ENCODE measurements at regions not wholly inside any gene's neighbourhood (a gene's known extent, or its start where the extent isn't known, plus 50 kb on each side); places are given as distances from the start of the nearest gene placed in this dataset.
A peak's percentile ranks its signal among the peaks of the same experiment; 100 is the strongest.

DNA sequence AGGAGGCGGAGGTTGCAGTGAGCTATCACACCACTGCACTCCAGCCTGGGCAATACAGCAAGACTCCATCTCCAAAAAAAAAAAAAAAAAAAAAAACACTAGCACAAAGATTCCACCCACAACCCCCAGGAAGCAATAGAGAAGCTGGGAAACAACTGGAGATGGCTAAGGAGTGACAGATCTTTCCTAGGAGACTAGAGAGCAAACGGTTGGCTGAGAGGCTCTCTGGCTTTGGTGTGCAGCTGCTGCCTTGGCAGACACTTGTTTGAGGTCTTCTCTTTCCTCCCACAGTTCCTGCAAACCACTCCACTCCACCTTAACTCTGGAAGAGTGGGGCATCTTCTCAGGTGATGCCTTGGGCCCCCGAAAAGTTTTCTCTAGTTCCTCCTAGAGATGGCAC is 78.5 kb upstream of the LANCL2 start:
- ChIA-PET POLR2A (no interaction called here), CTCF (interaction anchor here (1.2 to 3.0 kb wide), 4 partner anchors 31 to 513 kb away, joined by 3 to 18 read pairs (median 9); no protein-coding TSS in a partner anchor)
- no peak overlapping the region for H3K4me2 ChIP-seq
- WGBS (ENCODE audit: low lambda C conversion rate), result 40% methylated on average over 3 of the region's 3 CpGs
- TF ChIP-seq SMC3 (IDR thresholded peaks at IDR 0.05; ENCODE audit: low read depth, low read length) (no peak), RCOR1 (IDR thresholded peaks at IDR 0.05; ENCODE audit: low read length) (no peak)
- H4K20me1 ChIP-seq (ENCODE audit: insufficient read depth), result no peaks in the 10 kb centered on the region
- no peak overlapping the region for H2AFZ ChIP-seq (ENCODE audit: low read depth)
- H3K79me2 ChIP-seq (ENCODE audit: insufficient read depth), result no peaks in the 10 kb centered on the region
- no peak overlapping the region for H3K27ac ChIP-seq (ENCODE audit: low read depth in 2 of 2, low read length in 1 of 2)
- 0 out of 2 replicates have a peak, but pooled peaks cover 4% of the 10 kb centered on the region for H3K27me3 ChIP-seq (ENCODE audit: insufficient read depth)
- no peaks in the 10 kb centered on the region for H3F3A ChIP-seq (replicated peaks; ENCODE audit: insufficient read depth)
- H3K9ac ChIP-seq, result no peak overlapping the region
- no peaks in the 10 kb centered on the region for H3K9me2 ChIP-seq
- no peak for DNase-seq
- no peaks in the 10 kb centered on the region; a peak in 1 of 4 replicates for H3K4me1 ChIP-seq (ENCODE audit: control insufficient read depth in 1 of 2, insufficient read depth in 2 of 2, low read depth in 1 of 2, low read length in 1 of 2)
- H3K36me3 ChIP-seq (replicated peaks in 1 of 2; ENCODE audit: control insufficient read depth in 1 of 2, insufficient read depth in 2 of 2, low read length in 1 of 2), result no peaks in the 10 kb centered on the region
- H3K9me3 ChIP-seq, result no peaks in the 10 kb centered on the region
- no peak overlapping the region for H3K4me3 ChIP-seq (ENCODE audit: low read depth in 2 of 2, low read length in 1 of 2)

DNA sequence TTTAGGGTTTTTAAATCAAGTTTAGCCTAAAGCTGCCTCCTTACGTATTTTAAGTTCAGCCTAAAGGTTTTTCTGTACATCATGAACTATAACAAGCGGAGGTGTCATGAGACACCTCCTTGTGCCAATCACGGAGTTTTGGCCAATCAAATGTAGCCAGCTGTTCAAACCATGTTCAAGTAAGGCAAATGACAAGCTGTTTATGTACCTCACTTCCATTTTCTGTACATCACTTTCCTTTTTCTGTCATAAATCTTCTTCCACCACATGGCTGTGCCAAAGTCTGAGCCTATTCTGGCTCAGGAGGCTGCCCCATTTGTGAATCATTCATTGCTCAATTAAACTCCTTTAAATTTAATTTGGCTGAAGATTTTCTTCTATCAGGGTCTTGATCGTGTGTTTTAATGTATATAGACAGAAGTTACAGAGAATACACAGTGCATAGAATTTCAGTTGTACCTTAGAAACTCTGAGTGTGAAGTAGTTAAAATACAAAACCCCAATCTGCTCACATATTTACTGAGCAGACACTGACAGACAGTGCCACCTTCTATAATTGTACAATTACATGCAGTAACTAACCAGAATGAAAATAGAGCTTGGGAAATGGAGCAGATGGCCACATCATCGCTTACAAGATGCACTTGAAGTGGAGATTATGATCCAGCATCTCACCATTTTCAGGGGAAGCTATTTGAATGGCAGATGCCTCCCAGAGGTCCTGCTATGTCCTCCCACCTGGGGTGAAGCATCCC is 76.9 kb upstream of the LANCL2 start:
- no peaks in the 10 kb centered on the region for H3K36me3 ChIP-seq (replicated peaks in 1 of 2; ENCODE audit: control insufficient read depth in 1 of 2, insufficient read depth in 2 of 2, low read length in 1 of 2)
- no peak overlapping the region for H3K4me2 ChIP-seq
- H3K9ac ChIP-seq, result no peak overlapping the region
- no peak overlapping the region for H3K27ac ChIP-seq (ENCODE audit: low read depth in 2 of 2, low read length in 1 of 2)
- no peaks in the 10 kb centered on the region for H3K79me2 ChIP-seq (ENCODE audit: insufficient read depth)
- no peaks in the 10 kb centered on the region for H4K20me1 ChIP-seq (ENCODE audit: insufficient read depth)
- DNase-seq, result no peak
- H3K27me3 ChIP-seq (ENCODE audit: insufficient read depth), result 0 out of 2 replicates have a peak, but pooled peaks cover 4% of the 10 kb centered on the region
- ChIA-PET CTCF (interaction anchor here (0.7 to 4.7 kb wide), 10 partner anchors 8 to 514 kb away, joined by 3 to 36 read pairs (median 8); partner anchors contain the start of gene LANCL2), POLR2A (interaction anchor here (0.5 to 1.3 kb wide), 3 partner anchors 77 to 569 kb away, joined by 3 to 5 read pairs (median 3); partner anchors contain the start of gene LANCL2)
- peak overlapping the region; percentile 19; the same call in 1 of the 2 replicates for H2AFZ ChIP-seq (ENCODE audit: low read depth)
- H3K9me2 ChIP-seq, result no peaks in the 10 kb centered on the region
- no peaks in the 10 kb centered on the region; the same call in 1 of the 2 replicates for H3K9me3 ChIP-seq
- peak; percentile 38 for TF ChIP-seq CTCF (IDR thresholded peaks at IDR 0.05)
- TF ChIP-seq RAD21 (IDR thresholded peaks at IDR 0.05; ENCODE audit: low read length), result peak; percentile 37
- TF ChIP-seq, protein P1, sequence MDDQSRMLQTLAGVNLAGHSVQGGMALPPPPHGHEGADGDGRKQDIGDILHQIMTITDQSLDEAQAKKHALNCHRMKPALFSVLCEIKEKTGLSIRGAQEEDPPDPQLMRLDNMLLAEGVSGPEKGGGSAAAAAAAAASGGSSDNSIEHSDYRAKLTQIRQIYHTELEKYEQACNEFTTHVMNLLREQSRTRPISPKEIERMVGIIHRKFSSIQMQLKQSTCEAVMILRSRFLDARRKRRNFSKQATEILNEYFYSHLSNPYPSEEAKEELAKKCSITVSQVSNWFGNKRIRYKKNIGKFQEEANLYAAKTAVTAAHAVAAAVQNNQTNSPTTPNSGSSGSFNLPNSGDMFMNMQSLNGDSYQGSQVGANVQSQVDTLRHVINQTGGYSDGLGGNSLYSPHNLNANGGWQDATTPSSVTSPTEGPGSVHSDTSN (IDR thresholded peaks at IDR 0.05), result peak; percentile 63
- TF ChIP-seq RCOR1 (IDR thresholded peaks at IDR 0.05; ENCODE audit: low read length), result no peak
- TF ChIP-seq SMC3 (IDR thresholded peaks at IDR 0.05; ENCODE audit: low read depth, low read length), result 0 out of 2 replicates have a peak, but pooled peaks have one; percentile 12
- TF ChIP-seq TAF1 (IDR thresholded peaks at IDR 0.05; ENCODE audit: borderline replicate concordance, low read depth, low read length), result no peak
- TF ChIP-seq NRF1 (IDR thresholded peaks at IDR 0.05; ENCODE audit: low read depth, low read length), result no peak
- 32% methylated on average over 5 of the region's 5 CpGs for WGBS (ENCODE audit: low lambda C conversion rate)
- no peaks in the 10 kb centered on the region for H3F3A ChIP-seq (replicated peaks; ENCODE audit: insufficient read depth)
- H3K4me3 ChIP-seq (ENCODE audit: low read depth in 2 of 2, low read length in 1 of 2), result no peak overlapping the region
- H3K4me1 ChIP-seq (ENCODE audit: control insufficient read depth in 1 of 2, insufficient read depth in 2 of 2, low read depth in 1 of 2, low read length in 1 of 2), result no peaks in the 10 kb centered on the region; a peak in 1 of 4 replicates
